Smooth muscle cell (in vitro differentiated cells): ENCODE measurements at regions not wholly inside any gene's neighbourhood (a gene's known extent, or its start where the extent isn't known, plus 50 kb on each side); places are given as distances from the start of the nearest gene placed in this dataset.
"Not testable (repeated sequence)": the region's sequence is repeated elsewhere in the genome, so short reads cannot be mapped to it uniquely, and the experiment has no call there.

Source experiments
- DNase-seq: peaks from one replicate; lab custom pipeline; 2025; ENCODE audit not compliant: unreplicated experiment; lab: John Stamatoyannopoulos, UW
- H2AFZ ChIP-seq: fragments of 200-600 bp; sonication (generic); 2 replicates; pipeline ENCODE4 v1.6.0; 2016; ENCODE audit warnings: antibody characterized with exemption, low read depth, mild to moderate bottlenecking
- H3F3A ChIP-seq: fragments of 200-600 bp; sonication (generic); 2 replicates; pipeline ENCODE4 v1.6.0; 2017; ENCODE audit warnings: antibody characterized with exemption, low read depth
- H3K27ac ChIP-seq: fragments of 200-600 bp; sonication (generic); 2 replicates; pipeline ENCODE4 v1.5.1; 2016; ENCODE audit warnings: low read depth, mild to moderate bottlenecking
- H3K27me3 ChIP-seq: fragments of 200-600 bp; sonication (generic); 2 replicates; pipeline ENCODE4 v1.6.1; 2016; ENCODE audit warnings: low read depth, mild to moderate bottlenecking
- H3K36me3 ChIP-seq: fragments of 200-600 bp; sonication (generic); 2 replicates; pipeline ENCODE4 v1.5.1; 2016; ENCODE audit warnings: low read depth
- H3K4me1 ChIP-seq: fragments of 200-600 bp; sonication (generic); 2 replicates; pipeline ENCODE4 v1.5.1; 2016; ENCODE audit warnings: low read depth
- H3K4me2 ChIP-seq: fragments of 200-600 bp; sonication (generic); 2 replicates; pipeline ENCODE4 v1.6.0; 2016; ENCODE audit warnings: mild to moderate bottlenecking
- H3K4me3 ChIP-seq: fragments of 200-600 bp; sonication (generic); 2 replicates; pipeline ENCODE4 v1.5.1; 2016; ENCODE audit warnings: mild to moderate bottlenecking
- H3K79me2 ChIP-seq: fragments of 200-600 bp; sonication (generic); 2 replicates; pipeline ENCODE4 v1.6.0; 2016; ENCODE audit warnings: low read depth, mild to moderate bottlenecking
- H3K9ac ChIP-seq: fragments of 200-600 bp; sonication (generic); 2 replicates; pipeline ENCODE4 v1.6.0; 2016; ENCODE audit warnings: low read depth
- H3K9me3 ChIP-seq: fragments of 200-600 bp; sonication (generic); replicated peaks from 2 replicates; pipeline ENCODE4 v1.5.1; 2016; ENCODE audit warnings: low read depth
- H4K20me1 ChIP-seq: fragments of 200-600 bp; sonication (generic); 2 replicates; pipeline ENCODE4 v1.6.0; 2016; ENCODE audit warnings: low read depth
- CTCF ChIP-seq: fragments of 200-600 bp; sonication (generic); IDR thresholded peaks from 2 replicates; pipeline ENCODE4 v1.5.1; 2017; ENCODE audit warnings: borderline replicate concordance, mild to moderate bottlenecking, antibody characterized with exemption; ENCODE audit not compliant: insufficient read depth, poor library complexity, severe bottlenecking
- WGBS: methylation state at CpG from one replicate; pipeline ENCODE4 v1.1.7; 2016; ENCODE audit warnings: low lambda C conversion rate; 5-methylcytosine and 5-hydroxymethylcytosine counted together

DNA sequence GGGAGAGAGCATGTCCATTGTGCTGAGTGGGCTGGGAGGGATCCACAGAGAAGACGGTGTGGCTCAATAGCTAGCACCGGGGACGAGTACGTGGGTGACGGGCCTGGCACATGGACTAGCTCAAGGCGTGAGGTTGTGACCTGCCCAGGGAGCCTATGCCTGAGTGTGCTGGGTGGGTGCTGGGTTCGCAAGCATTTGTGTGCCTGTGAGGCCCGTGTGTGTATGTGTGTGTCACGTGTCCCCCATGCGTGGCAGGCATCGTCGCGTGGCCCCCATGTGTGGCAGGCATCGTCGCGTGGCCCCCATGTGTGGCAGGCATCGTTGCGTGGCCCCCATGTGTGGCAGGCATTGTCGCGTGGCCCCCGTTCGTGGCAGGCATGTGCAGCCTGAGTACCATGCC is 109.2 kb downstream of the TMEM121 start:
- Histone ChIP-seq H3K27ac (no peak overlapping the region), H3F3A (no peaks in the 10 kb centered on the region), H3K9me3 (no peaks in the 10 kb centered on the region), H3K36me3 (no peaks in the 10 kb centered on the region), H3K4me3 (no peak overlapping the region), H3K4me1 (no peaks in the 10 kb centered on the region), H3K79me2 (no peaks in the 10 kb centered on the region), H3K9ac (no peak overlapping the region), H3K4me2 (no peak overlapping the region), H4K20me1 (no peaks in the 10 kb centered on the region), H3K27me3 (no peaks in the 10 kb centered on the region), H2AFZ (no peak overlapping the region)
- WGBS, result 81% methylated on average over 5 of the region's 22 CpGs
- DNase-seq, result no peak
- TF ChIP-seq CTCF, result no peak

DNA sequence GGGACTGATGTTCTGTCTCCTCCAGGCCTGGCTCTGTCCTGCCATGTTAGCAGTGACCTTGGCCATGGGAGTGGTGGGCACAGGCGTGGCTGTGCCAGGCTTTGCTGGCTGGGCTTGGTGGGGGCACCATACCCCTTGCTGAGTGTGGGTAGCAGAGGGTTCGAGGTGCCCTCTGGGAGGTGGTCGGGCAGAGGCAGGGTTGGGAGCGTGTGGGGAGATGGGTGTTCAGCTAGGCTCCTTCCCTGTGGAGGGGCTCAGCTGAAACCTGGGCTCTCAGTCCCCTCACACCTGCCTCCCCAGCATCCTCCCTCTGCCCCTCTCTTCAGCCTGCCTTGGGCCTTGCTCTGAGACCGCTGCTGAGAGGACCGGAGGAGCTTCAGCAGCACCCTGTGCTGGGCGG is 109.6 kb downstream of the TMEM121 start:
- not testable (repeated sequence) for H4K20me1 ChIP-seq, DNase-seq, H2AFZ ChIP-seq, H3K4me1 ChIP-seq, H3F3A ChIP-seq, H3K79me2 ChIP-seq, H3K36me3 ChIP-seq, H3K9me3 ChIP-seq, H3K9ac ChIP-seq, H3K27ac ChIP-seq, H3K4me3 ChIP-seq, H3K27me3 ChIP-seq, H3K4me2 ChIP-seq
- WGBS, result 67% methylated on average over 2 of the region's 7 CpGs

DNA sequence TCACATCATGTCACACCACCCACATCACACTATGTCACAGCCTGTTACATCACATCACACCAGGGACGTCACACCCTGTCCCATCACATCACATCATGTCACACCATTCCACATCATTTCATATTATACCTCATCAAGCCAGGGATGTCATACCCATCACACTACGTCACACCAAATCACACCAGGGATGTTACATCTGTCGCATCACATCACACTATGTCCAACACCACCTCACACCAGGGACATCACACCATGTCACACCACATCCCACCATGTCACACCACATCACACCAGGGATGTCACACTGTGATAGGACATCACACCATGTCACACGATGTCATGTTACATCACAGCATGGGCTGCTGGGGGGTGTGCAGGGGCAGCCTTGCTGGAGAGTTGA is 110.6 kb downstream of the TMEM121 start:
- H3K4me3 ChIP-seq, result no peak overlapping the region
- H3K27ac ChIP-seq, result no peak overlapping the region
- H3K9ac ChIP-seq, result no peak overlapping the region
- H4K20me1 ChIP-seq, result no peaks in the 10 kb centered on the region
- TF ChIP-seq CTCF, result no peak
- H3F3A ChIP-seq, result no peaks in the 10 kb centered on the region
- no peak for DNase-seq
- H3K9me3 ChIP-seq, result no peaks in the 10 kb centered on the region
- H2AFZ ChIP-seq, result no peak overlapping the region
- 70% methylated on average over 2 of the region's 4 CpGs for WGBS
- H3K79me2 ChIP-seq, result no peaks in the 10 kb centered on the region
- H3K36me3 ChIP-seq, result no peaks in the 10 kb centered on the region
- H3K27me3 ChIP-seq, result no peaks in the 10 kb centered on the region
- no peak overlapping the region for H3K4me2 ChIP-seq
- no peaks in the 10 kb centered on the region for H3K4me1 ChIP-seq

GRCh38 chr14:105637345-105637744 is 111.0 kb downstream of the TMEM121 start:
- not testable (repeated sequence) for H3K4me1 ChIP-seq, H3K27me3 ChIP-seq, H3F3A ChIP-seq, H3K9me3 ChIP-seq, H4K20me1 ChIP-seq, H3K79me2 ChIP-seq, H3K9ac ChIP-seq, H2AFZ ChIP-seq, DNase-seq, H3K27ac ChIP-seq, H3K4me3 ChIP-seq, H3K4me2 ChIP-seq, H3K36me3 ChIP-seq
- 82% methylated on average over 10 of the region's 10 CpGs for WGBS

DNA sequence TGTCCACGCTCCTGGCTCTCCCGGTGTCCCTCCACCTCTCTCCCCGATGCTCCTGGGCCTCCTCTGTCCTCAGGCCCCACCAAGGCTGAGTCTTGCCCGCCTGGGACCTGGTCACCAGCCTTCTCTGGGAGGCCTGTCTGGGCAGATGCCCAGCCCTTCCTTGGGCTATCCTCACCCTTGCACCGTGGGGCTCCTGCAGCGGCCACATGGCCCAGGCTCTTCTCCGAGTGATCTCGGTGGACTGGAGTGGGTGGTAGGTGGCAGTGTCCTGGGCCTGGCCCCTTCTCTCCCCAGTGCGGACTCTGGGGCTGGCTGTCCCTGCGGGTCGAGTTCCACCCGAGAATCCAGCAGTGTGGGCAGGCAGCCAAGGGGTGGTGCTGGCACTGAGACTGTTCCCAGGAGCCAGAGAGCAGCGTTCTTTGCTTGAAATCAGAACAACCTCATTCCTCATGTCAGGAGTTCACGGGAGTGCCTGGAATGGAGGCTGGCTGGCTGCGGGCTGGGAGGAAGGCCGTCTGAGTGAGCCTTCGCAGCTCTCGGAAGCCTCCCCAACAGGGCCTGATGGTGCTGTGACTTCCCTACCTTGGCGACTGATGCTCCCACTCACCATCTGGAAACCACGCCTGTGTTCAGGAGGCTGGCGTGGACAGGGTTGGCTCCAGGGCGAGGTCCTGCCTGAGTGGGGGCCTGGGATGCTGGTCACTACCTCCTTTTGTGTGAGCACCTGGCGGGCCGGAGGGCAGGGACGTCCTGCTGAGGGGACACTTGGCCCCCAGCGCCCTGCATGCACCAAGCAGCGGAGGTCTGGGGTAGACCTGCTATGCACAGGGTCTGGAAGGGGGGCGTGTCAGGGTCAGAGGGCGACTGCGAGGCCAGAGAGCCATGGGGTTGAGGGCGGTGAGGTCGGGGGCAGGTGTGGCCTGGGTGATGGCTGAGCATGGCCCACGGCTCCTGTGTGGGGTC is 113.9 kb downstream of the TMEM121 start:
- not testable (repeated sequence) for H3K4me2 ChIP-seq, H3K27me3 ChIP-seq, H3K9me3 ChIP-seq, H3K36me3 ChIP-seq, H3K27ac ChIP-seq, H3F3A ChIP-seq, H4K20me1 ChIP-seq, DNase-seq, H3K4me1 ChIP-seq, H3K79me2 ChIP-seq, H3K9ac ChIP-seq, H2AFZ ChIP-seq, H3K4me3 ChIP-seq
- 87% methylated on average over 27 of the region's 33 CpGs for WGBS
